SU-DHL-6 (cell line): ENCODE measurements at regions not wholly inside any gene's neighbourhood (a gene's known extent, or its start where the extent isn't known, plus 50 kb on each side); places are given as distances from the start of the nearest gene placed in this dataset.
A peak's percentile ranks its signal among the peaks of the same experiment; 100 is the strongest.

Source experiments
- CTCF ChIP-seq: fragments of 200-600 bp; sonication (generic); IDR thresholded peaks from one replicate; pipeline ENCODE4 v1.5.1; 2017; ENCODE audit warnings: antibody characterized with exemption, mild to moderate bottlenecking, low read length, moderate library complexity; ENCODE audit not compliant: insufficient read depth, poor library complexity, severe bottlenecking
- EZH2phosphoT487 ChIP-seq: fragments of 200-600 bp; sonication (generic), shearing (Covaris generic); conservative IDR thresholded peaks from 2 replicates; pipeline ENCODE4 v1.6.1; 2018; ENCODE audit warnings: mild to moderate bottlenecking, antibody characterized with exemption, low read length, moderate library complexity, mixed read lengths

GRCh38 chr9:16266648-16267276, 603.7 kb downstream of the BNC2 start:
- TF ChIP-seq CTCF (peak; percentile 83), EZH2phosphoT487 (no peak)
